ENCODE measurements at regions not wholly inside any gene's neighbourhood (a gene's known extent, or its start where the extent isn't known, plus 50 kb on each side); places are given as distances from the start of the nearest gene placed in this dataset.
"Not testable (repeated sequence)": the region's sequence is repeated elsewhere in the genome, so short reads cannot be mapped to it uniquely, and the experiment has no call there.

GRCh38 chr2:117618607-117619006, 195.9 kb upstream of the DDX18 start:
- TF ChIP-seq, protein P1, sequence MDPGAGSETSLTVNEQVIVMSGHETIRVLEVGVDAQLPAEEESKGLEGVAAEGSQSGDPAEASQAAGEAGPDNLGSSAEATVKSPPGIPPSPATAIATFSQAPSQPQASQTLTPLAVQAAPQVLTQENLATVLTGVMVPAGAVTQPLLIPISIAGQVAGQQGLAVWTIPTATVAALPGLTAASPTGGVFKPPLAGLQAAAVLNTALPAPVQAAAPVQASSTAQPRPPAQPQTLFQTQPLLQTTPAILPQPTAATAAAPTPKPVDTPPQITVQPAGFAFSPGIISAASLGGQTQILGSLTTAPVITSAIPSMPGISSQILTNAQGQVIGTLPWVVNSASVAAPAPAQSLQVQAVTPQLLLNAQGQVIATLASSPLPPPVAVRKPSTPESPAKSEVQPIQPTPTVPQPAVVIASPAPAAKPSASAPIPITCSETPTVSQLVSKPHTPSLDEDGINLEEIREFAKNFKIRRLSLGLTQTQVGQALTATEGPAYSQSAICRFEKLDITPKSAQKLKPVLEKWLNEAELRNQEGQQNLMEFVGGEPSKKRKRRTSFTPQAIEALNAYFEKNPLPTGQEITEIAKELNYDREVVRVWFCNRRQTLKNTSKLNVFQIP (CRISPR knock-in tag; IDR thresholded peaks at IDR 0.05; ENCODE audit: borderline replicate concordance, low read depth), result no peak
- TF ChIP-seq ZNF70 (CRISPR knock-in tag; IDR thresholded peaks at IDR 0.05), result no peak
- TF ChIP-seq ISL1 (CRISPR knock-in tag; IDR thresholded peaks at IDR 0.05), result no peak
- TF ChIP-seq, protein P2, sequence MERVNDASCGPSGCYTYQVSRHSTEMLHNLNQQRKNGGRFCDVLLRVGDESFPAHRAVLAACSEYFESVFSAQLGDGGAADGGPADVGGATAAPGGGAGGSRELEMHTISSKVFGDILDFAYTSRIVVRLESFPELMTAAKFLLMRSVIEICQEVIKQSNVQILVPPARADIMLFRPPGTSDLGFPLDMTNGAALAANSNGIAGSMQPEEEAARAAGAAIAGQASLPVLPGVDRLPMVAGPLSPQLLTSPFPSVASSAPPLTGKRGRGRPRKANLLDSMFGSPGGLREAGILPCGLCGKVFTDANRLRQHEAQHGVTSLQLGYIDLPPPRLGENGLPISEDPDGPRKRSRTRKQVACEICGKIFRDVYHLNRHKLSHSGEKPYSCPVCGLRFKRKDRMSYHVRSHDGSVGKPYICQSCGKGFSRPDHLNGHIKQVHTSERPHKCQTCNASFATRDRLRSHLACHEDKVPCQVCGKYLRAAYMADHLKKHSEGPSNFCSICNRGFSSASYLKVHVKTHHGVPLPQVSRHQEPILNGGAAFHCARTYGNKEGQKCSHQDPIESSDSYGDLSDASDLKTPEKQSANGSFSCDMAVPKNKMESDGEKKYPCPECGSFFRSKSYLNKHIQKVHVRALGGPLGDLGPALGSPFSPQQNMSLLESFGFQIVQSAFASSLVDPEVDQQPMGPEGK (CRISPR knock-in tag; IDR thresholded peaks at IDR 0.05; ENCODE audit: borderline replicate concordance), result no peak
- ATAC-seq, result no peak

- ATAC-seq, result no peak
- TF ChIP-seq RARB (CRISPR knock-in tag; IDR thresholded peaks at IDR 0.05) (no peak), ISL1 (CRISPR knock-in tag; IDR thresholded peaks at IDR 0.05) (no peak), ZNF70 (CRISPR knock-in tag; IDR thresholded peaks at IDR 0.05) (no peak), ZFP3 (CRISPR knock-in tag; IDR thresholded peaks at IDR 0.05) (no peak), SNAI2 (CRISPR knock-in tag; IDR thresholded peaks at IDR 0.05) (no peak), BACH2 (CRISPR knock-in tag; IDR thresholded peaks at IDR 0.05; ENCODE audit: borderline replicate concordance) (no peak), CSDC2 (CRISPR knock-in tag; IDR thresholded peaks at IDR 0.05) (no peak), PPARA (CRISPR knock-in tag; IDR thresholded peaks at IDR 0.05; ENCODE audit: borderline replicate concordance) (no peak), ZNF8 (CRISPR knock-in tag; IDR thresholded peaks at IDR 0.05) (no peak), ZC3H10 (CRISPR knock-in tag; IDR thresholded peaks at IDR 0.05) (no peak), TCF4 (CRISPR knock-in tag; IDR thresholded peaks at IDR 0.05; ENCODE audit: borderline replicate concordance) (no peak), OSR1 (CRISPR knock-in tag; IDR thresholded peaks at IDR 0.05) (no peak), ZNF565 (CRISPR knock-in tag; conservative IDR thresholded peaks at IDR 0.05; ENCODE audit: low read depth) (no peak)
- TF ChIP-seq, protein P1 (CRISPR knock-in tag; IDR thresholded peaks at IDR 0.05; ENCODE audit: borderline replicate concordance, low read depth), result no peak
- TF ChIP-seq, protein P3, sequence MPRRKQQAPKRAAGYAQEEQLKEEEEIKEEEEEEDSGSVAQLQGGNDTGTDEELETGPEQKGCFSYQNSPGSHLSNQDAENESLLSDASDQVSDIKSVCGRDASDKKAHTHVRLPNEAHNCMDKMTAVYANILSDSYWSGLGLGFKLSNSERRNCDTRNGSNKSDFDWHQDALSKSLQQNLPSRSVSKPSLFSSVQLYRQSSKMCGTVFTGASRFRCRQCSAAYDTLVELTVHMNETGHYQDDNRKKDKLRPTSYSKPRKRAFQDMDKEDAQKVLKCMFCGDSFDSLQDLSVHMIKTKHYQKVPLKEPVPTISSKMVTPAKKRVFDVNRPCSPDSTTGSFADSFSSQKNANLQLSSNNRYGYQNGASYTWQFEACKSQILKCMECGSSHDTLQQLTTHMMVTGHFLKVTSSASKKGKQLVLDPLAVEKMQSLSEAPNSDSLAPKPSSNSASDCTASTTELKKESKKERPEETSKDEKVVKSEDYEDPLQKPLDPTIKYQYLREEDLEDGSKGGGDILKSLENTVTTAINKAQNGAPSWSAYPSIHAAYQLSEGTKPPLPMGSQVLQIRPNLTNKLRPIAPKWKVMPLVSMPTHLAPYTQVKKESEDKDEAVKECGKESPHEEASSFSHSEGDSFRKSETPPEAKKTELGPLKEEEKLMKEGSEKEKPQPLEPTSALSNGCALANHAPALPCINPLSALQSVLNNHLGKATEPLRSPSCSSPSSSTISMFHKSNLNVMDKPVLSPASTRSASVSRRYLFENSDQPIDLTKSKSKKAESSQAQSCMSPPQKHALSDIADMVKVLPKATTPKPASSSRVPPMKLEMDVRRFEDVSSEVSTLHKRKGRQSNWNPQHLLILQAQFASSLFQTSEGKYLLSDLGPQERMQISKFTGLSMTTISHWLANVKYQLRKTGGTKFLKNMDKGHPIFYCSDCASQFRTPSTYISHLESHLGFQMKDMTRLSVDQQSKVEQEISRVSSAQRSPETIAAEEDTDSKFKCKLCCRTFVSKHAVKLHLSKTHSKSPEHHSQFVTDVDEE (CRISPR knock-in tag; IDR thresholded peaks at IDR 0.05), result no peak
Observed at GRCh38 chr2:117621326-117621725, 193.2 kb upstream of the DDX18 start.

GRCh38 chr2:117623175-117623574, 191.3 kb upstream of the DDX18 start:
- not testable (repeated sequence) for ATAC-seq

DNA sequence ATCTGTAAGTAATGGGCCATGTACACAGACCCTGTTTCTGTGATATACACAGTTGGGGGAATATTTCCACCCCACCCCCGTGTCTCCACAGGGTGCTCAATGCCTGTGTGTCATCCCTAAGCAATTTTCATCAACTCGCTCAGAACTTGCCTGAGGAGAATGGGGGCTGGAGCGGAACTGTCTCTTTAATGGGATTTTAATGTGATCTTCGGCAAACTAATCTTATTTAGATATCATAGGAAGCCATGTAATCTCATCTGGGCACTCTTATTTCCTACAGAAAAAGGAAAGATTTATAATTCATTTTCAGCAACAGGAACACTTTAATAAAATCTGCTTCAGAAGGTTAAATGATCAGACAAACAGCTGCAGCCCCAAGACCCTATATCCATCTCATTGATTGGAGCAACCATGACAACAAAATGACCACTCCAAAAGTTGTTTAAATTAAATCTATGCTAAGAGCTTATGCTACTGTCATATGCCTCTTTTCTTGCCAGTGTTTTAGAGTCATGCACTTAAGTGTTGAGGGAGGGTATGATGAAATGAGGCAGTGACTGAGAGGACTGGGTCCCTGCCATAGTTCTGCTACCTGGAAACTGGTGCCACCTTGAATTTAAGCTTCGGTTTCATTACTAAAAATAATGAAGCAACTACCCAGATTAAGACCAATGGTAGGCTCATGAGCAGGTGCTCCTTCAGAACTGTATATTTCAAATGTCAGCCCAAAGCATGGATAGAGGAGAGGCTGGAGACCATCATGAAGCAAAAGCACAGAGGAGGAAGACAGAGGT, 183.1 kb upstream of the DDX18 start:
- ATAC-seq, result peak; percentile 47; the same call in 1 of the 3 replicates
- TF ChIP-seq ARNTL (CRISPR knock-in tag; IDR thresholded peaks at IDR 0.05; ENCODE audit: borderline replicate concordance, low read depth) (no peak), SNAI2 (CRISPR knock-in tag; IDR thresholded peaks at IDR 0.05) (peak; percentile 56; the same call in 1 of the 2 replicates), BACH2 (CRISPR knock-in tag; IDR thresholded peaks at IDR 0.05; ENCODE audit: borderline replicate concordance) (no peak), TCF4 (CRISPR knock-in tag; IDR thresholded peaks at IDR 0.05; ENCODE audit: borderline replicate concordance) (peak; percentile 94), CSDC2 (CRISPR knock-in tag; IDR thresholded peaks at IDR 0.05) (no peak), ISL1 (CRISPR knock-in tag; IDR thresholded peaks at IDR 0.05) (peak; percentile 96), GLIS3 (CRISPR knock-in tag; IDR thresholded peaks at IDR 0.05) (peak; percentile 92; the same call in 1 of the 2 replicates), CSRNP3 (CRISPR knock-in tag; IDR thresholded peaks at IDR 0.05) (peak; percentile 89; the same call in 1 of the 2 replicates)
- TF ChIP-seq, protein P4, sequence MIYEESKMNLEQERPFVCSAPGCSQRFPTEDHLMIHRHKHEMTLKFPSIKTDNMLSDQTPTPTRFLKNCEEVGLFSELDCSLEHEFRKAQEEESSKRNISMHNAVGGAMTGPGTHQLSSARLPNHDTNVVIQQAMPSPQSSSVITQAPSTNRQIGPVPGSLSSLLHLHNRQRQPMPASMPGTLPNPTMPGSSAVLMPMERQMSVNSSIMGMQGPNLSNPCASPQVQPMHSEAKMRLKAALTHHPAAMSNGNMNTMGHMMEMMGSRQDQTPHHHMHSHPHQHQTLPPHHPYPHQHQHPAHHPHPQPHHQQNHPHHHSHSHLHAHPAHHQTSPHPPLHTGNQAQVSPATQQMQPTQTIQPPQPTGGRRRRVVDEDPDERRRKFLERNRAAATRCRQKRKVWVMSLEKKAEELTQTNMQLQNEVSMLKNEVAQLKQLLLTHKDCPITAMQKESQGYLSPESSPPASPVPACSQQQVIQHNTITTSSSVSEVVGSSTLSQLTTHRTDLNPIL (CRISPR knock-in tag; IDR thresholded peaks at IDR 0.05; ENCODE audit: low read depth), result peak; percentile 80; the same call in 1 of the 2 replicates
- TF ChIP-seq, protein P2 (CRISPR knock-in tag; IDR thresholded peaks at IDR 0.05; ENCODE audit: borderline replicate concordance), result peak; percentile 39; the same call in 1 of the 2 replicates
